Stimulated activated CD4-positive, alpha-beta T cell treated with anti-CD3 and anti-CD28 coated beads, Interleukin-15, amount 100 ng/mL, for 1 hour (primary cell): ENCODE measurements at regions not wholly inside any gene's neighbourhood (a gene's known extent, or its start where the extent isn't known, plus 50 kb on each side); places are given as distances from the start of the nearest gene placed in this dataset.

ENCODE experiments used
- DNase-seq, 2 donors: peaks; one replicate each; pipeline ENCODE4 v3.0.0-alpha.2; 2020; ENCODE audit warnings: low read depth in 1 of 2, low spot score in 1 of 2

DNA sequence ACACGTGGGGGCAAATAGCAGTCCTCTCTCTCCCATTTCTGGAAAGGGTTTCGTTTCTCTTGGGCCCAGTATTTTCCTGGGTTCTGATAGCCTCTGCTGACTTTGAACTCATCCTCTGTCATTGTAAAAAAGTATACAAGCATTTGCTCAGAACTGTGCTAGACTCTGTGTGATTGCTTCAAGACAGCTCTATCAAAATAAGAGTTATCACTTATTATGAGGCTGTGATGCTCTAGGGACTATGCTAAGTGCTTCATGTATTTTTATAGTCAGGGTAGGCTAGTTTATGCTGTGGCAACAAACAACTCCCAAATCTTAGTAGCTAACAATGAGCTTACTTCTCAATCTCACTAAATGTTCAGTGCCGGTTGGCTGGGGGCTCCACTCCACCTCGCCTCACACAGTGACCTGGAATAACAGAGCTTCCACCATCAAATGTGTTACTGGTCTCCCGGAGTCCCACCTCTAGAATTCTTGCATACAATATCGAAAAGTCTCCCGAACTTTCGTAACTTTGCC lies 110.8 kb upstream of the CDC42EP3 start:
- DNase-seq, result no peak

DNA sequence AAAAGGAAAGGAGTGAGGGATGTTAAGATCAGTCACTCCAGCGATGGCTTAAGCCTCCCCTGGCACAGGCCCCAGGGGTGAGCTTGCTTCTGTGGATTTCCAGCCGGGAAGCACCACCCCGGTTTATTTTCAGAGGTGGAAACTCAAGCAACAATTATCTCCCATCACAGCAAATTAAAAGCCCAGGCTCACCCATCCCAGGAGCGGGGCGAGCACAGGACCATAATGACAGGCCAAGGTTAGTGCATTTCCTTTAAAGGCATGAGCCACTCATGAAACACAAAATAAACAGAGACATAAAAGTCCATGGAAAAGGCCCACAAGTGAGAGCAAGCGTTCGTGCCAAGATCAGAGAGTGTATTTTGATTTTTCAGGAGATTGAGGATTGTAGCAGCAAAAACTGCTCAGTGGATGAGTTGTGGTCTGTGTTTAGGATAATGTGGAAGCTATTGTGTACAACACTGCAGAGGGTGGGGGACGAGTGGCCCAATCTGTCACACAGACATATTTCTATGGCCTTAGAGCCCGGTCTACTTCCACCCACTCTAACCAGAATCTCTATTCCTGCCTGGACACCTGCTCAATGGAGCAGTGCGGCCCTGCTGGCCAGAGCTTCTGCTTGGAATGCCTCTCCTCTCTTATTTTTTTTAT lies 111.4 kb upstream of the CDC42EP3 start:
- no peak for DNase-seq

DNA sequence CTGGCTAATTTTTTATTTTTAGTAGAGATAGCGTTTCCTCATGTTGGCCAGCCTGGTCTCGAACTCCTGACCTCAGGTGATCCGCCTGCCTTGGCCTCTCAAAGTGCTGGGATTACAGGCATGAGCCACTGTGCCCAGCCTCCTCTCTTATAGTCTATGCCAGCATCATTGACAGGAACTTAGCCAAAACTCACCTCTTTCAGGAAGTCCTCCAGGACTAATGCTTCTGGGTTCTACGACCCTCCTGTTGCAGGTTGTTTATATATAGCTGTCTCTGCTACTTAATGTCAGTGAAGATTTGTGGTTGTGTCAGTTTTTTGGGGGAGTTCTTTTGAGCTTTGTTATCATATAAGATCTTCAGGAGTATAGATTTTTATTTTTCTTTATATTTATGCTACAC lies 112.1 kb upstream of the CDC42EP3 start:
- no peak for DNase-seq

DNA sequence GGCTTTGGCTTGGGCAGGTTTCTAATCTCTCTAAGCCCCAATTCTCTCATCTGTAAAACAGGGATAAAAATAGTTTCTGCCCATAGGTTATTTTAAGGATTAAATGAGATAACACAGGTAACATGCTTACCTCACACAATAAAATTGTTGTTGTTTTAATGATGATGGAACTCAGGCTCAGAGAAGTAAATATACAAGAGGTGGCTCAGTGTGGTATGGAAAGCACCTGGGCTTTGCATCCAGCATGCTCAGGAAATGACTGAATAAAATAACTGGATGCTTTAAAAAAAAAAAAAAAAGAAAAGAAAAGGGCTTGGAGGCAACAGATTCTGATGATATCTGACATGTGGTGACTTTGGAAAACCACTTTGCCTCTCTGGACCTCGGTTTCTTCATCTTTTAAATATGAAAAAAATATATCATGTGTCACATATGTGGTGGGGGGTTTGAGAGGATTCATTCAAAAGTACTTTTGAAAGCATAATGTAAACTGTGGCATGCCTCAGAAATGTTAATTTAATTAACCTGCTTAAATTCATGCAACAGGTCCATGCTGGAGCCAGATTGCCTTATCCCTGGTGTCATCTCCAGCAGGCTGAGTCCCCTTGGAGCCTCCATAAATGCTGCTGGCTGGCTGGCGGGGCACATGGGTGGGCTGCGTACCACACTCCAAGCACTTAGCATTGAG lies 112.8 kb upstream of the CDC42EP3 start:
- DNase-seq, result no peak

DNA sequence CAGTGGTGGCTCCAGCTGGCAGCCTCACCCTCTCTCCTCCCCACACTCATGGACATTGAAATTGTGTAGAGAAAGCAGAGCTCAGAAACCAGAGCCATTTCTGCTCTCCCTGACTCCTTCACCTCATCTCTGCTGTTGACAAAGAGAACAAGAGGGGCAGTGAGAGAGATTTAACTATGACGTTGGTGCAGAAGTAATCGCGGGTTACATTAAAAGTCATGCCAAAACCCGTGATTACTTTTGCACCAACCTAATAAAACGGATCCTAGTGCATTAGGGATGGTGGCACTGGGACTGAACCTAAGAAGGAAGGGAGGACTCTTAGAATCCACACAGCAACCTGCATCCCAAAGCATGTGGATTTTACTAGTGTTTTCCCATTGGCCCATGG lies 113.3 kb upstream of the CDC42EP3 start:
- DNase-seq, result no peak

DNA sequence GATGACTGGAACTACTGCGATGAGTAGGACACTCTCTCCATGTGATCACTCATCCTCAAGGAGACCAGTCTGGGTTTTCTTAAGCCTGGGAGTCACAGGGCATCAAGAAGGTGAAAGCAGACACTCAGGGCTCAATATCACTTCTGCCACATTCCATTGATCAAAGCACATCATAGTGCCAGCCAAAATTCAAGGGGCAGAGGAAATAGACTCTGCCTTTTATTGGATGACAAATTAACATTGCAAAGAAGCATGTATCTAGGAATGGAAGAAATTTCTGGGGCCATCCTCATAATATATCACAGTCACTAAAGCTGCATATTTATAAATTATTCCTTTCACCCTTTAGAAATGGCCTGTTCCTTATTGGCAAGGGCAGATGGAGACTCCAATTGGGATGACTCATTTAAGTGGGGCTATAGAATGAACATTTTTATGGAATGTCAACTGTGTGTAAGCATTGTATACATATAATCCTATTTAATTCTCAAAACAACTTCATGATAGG lies 114.8 kb upstream of the CDC42EP3 start:
- DNase-seq, result no peak

DNA sequence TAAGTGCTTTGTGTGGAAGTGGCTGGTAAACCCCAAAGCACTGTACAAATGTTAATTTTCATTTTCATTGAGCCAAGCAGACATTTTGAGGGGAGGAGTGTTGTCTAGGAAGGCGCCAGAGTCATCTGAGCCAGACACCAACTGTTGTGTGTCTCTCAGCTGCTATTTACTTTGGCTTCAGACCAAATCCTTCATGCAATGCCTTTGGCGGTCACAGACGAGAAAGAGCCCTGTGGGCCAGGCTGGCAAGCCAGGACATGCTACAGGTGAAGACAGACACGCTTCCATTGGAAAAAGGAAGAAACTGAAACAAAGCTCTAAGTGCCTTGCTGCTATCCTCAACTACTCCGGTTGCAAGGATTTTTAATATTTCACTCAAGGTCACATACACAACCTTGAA lies 115.4 kb upstream of the CDC42EP3 start:
- DNase-seq, result no peak

DNA sequence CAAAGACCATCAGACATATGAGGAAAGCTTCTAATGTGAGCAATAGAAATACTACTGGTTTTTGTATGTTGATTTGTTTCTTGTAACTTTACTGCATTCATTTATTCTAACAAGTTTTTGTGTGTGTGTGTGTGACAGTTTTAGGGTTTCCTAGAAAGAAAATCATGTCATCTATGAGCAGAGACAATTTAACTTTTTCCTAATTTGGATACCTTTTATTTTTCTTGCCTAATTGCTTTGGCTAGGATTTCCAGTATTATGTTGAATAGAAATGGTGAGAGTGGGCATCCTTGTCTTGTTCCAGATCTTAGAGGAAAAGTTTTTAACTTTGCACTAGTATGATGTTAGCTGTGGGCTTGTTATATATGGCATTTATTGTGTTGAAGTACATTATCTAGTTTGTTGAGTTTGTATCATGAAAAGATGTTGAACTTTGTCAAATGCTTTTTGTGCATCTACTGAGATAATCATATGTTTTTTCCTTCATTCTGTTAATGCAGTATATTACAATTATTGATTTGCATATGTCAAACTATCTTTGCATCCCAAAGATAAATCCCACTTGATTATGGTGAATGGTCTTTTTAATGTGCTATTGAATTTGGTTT lies 117.3 kb upstream of the CDC42EP3 start:
- DNase-seq, result no peak

DNA sequence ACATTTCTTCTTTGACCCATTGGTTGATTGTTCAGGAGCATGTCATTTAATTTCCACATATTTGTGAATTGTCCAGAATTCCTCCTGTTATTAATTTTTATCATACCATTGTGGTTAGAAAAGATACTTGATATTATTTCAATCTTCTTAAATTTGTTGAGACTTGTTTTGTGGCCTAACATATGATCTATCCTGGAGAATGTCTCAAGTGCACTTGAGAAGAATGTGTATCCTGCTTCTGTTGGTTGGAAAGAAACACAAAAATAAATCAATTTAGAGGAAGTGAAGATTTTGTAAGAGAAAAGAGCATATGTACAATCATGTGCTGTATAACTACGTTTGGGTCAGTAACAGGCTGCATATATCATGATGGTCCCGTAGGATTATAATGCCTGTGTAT lies 118.6 kb upstream of the CDC42EP3 start:
- no peak for DNase-seq

DNA sequence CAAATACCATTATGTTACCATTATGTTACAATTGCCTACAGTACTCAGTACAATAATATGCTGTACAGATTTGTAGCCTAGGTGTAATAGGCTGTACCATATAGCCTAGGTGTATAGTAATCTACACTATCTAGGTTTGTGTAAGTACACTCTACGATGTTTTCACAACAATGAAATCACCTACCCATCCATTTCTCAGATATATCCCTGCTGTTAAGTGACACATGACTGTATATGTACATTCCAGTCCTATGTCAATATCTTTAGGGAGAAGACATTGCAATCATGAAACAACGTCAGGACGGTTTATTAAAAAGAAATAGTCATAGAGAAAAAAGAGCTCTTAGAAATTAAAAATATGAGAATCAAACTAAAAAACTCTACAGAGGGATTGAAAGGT lies 119.0 kb upstream of the CDC42EP3 start:
- DNase-seq, result no peak

DNA sequence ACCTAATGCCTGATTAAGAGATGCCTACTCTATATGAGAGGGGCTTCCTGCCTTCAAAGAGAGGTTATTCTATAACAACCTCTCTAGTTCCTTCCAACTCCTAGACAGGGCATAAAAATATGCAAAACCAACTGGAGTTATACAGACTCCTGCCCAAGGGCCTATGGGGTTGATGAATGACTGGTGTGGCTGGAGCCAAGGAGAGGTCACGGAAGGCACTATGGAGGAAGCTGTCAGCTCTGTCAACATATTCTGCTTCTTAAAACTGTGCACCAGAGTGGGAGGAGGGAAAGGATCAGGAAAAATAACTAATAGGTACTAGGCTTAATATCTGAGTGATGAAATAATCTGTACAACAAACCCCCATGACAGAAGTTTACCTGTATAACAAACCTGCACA lies 120.9 kb upstream of the CDC42EP3 start:
- no peak for DNase-seq

DNA sequence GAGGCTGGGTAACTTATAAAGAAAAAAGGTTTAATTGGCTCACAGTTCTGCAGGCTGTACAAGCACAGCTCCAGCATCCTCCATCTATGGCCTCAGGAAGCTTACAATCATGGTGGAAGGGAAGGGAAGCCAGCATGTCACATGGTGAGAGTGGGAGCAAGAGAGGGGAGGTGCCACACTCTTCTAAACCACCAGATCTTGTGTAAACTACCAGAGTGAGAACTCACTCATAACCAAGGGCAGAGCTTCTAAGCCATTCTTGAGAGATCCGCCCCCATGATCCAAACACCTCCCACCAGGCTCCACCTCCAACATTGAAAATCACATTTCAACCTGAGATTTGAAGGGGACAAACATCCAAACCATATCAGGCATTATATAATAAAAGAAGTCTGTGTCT lies 121.6 kb upstream of the CDC42EP3 start:
- DNase-seq, result no peak

DNA sequence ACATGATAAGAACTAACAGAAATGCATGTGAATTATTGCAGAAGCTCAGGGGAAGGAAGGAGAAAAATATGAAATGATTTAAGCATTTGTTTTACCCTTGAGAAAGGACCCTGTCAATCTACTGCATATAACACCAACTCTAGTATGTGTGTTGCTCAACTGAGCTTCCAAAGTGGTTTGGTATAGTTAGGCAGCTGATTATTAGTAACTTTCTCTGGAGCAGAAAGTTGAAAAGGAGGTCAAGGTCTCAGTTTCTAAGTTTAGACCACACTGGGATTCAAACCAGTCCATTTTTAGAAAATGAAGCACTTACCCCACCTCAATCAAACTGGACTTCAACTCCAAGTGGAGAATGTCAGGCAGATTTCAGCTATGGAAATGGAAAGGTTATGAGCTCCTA lies 123.3 kb upstream of the CDC42EP3 start:
- DNase-seq, result no peak

DNA sequence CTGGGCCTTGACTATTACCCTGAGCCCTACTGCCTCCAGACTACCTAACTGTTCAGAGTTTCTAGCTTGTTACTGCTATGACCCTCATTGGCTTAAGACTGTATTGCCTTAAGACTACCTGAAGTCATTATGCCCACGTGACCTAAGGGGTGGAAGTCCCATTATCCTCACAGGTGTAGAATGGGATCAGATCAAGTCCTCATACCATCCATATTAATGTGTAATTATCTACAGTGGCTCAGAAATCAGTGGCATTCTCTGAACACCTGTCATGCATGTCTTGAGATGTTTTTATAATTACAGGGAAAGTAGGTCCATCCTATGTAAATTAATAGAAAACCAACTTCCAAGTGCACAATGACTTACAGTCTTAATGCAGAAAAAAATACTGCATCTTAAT lies 124.0 kb upstream of the CDC42EP3 start:
- DNase-seq, result no peak

DNA sequence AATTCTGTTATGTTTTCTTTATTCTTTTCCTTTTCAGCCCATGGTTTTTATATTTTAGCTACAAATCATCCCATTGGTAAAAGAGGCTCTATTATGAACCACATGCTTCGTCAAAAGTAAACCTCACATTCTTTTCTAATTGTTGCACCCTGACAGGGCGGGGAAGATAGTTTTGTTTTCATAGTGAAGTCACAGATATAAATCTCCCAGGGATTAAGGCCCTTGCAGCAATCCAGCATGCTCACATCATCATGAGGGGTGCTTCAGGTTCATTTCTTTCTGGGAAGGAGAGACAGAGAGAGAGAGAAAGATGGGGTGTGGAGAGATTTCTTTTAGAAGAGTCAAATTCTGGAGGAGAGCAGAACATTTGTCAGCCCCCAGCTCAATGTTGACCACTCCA lies 124.5 kb upstream of the CDC42EP3 start:
- DNase-seq, result no peak

DNA sequence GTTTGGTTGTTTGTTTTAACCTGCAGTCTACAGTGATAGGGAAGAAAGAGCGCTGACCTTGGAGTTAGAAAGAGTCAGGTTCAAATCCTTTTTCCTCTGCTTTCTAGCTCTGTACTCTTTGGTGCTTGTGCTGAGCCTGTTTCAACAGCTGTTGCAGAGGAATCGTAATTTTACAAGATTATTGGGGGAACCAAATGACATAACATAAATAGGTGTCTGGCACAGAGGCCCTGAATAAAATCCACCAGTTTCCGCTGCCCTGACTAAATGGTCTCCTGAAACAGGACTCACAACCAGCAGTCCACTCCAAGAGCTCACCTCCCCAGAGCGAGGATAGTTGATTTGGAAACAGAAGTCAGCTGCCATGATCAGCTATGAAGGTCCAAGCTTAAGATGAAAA lies 125.0 kb upstream of the CDC42EP3 start:
- DNase-seq, result no peak

DNA sequence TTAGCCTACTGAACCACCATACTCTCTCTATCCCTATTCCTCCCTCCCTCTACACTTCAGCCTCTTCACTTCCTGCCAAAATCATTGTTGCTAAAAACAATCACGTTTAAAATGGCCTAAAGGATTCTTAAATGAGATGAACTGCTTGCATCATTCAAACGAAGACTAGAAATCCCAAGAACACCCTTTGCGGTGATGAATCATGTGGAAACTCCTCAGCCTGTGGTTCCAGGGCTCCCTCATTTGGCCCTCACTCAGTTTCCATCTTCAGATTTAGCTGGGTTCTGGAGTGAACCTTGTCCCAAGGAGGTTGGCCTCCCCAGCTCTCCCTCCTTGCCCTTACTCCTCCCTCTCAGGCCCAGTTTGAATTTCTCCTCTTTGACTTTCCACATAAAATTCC lies 125.6 kb upstream of the CDC42EP3 start:
- no peak for DNase-seq

DNA sequence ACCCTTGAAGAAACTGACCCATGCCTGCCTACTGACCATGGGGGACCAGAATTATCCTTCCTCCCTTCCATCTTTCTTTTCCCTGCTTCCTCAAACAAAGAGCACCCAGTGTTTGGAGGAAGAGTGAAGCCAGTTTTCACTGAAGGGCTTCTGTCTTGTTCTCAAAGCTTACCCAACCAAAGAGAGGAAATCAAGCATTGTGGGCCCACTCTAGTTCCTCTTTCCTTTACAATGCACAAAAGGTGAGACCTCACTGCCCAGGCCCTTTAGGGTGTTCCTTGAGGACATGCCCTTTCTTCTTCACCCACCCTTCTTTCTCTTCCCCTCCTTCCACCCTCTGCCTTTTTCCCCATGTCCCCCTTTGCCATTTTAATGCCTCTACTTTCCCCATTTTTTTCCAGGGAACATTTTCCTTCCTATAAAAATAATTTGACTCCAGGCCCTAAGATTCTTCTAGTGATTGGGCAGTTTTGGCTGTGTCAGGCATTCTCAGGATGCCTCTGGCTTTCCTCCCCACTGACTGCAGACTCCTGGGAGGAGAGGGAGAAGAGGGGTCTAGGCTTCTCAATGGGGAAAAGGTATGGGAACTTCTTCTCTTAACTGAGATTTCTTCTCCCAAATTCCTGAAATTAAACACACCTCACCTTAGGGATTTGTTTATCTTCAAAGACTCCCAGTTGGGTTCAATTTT lies 126.6 kb upstream of the RMDN2 start:
- no peak for DNase-seq

DNA sequence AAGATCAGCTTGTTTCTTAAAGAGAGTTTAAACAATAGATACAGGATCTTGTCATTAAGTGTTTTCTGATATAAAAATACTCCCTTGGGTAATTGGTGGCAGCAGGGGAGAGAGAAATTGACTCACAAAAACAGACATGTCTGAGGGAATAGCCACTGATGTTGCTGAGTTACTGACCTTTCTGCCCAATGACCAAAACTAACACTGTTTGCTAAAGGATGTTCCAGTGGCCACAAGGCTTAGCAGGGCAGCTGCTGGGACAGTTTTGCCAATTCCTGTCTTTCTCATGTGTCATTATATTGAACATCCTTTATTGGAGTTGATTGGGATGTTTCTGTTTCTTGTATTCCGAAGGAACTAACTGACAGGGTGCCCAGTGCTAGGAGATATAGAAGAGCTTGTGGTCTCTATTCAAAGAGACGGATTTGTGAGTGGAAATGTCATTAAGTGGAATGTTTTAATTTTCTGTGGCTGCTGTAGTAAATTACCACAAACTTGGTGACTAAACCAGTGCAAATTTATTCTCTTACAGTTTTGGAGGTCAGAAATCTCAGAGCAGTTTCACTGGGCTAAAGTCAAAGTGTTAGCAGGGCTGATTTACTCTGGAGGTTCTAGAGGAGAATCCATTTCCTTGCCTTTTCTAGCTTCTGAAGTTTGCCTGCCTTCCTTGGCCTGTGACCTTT lies 124.8 kb upstream of the RMDN2 start:
- DNase-seq, result no peak

DNA sequence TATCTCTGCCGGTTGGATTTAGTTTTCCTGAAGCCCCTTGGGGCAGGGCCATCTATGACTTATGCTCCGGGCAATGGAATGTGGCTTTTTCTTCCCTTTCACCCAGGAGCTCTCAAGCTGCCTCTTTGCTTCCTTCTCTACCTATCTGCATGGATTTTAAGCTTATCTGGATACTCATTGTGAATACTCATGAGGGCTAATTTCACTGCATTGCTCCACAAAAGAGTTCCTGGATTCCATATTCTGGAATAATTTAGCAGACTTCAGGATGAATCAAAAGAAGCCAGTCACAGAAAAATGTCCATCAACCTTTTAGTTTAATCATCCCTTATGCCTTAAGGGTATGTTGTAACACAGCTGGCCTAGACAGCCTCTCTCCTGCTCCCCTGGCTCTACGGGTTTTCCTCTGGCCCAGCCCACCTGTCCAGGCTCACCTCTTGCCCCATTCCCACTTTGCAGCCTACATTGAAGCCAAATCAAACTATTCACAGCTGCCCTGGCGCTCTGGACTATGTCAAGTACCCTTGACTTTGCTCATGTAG lies 122.8 kb upstream of the RMDN2 start:
- DNase-seq, result no peak

DNA sequence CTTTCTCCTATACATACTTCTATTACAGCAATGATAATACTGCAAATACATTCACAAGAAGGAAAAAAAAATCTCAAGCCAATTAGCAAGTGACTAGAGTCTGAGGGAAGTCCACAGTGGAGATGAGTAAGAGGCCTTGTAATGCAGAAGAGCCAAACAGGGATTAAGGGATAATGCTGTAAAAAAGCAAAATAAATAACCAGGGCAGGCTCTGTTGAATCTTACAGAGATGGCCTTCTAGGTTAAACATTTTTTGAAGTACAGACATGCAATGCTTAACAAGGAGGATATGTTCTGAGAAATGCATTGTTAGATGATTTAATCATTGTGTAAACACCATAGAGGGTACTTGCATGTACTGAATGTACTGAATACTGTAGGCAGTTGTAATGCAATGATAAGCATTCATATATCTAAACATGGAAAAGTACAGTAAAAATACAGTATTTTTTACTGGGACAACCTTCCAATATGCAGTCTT lies 122.1 kb upstream of the RMDN2 start:
- no peak for DNase-seq
